ENCODE measurements at regions not wholly inside any gene's neighbourhood (a gene's known extent, or its start where the extent isn't known, plus 50 kb on each side); places are given as distances from the start of the nearest gene placed in this dataset.
"Not testable (repeated sequence)": the region's sequence is repeated elsewhere in the genome, so short reads cannot be mapped to it uniquely, and the experiment has no call there.

DNA sequence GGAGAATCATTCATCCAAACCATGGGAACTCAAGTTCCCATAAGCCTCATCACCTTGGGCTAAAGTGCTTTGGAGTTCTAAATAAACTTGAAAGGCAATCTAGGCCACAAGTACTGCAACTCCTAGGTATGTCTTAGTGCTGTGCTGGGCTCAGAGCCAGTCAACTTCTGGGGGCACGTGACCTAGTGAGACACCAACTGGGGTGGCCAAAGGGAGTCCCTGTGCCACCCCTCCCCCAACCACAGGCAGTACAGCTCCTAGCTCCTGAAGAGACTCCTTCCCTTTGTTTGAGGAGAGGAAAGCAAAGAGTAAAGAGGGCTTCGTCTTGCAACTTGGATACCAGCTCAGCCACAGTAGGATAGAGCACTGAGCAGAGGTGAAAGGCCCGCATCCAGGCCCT is 154.2 kb upstream of the IL1RAPL2 start:
- H3K36me3 ChIP-seq (ENCODE audit: control insufficient read depth in 1 of 2, insufficient read depth in 2 of 2, low read length in 2 of 2) = no peaks in the 10 kb centered on the region
- H3K9ac ChIP-seq (ENCODE audit: low read depth in 1 of 2, low read length in 2 of 2) = no peak overlapping the region
- H3K27me3 ChIP-seq (ENCODE audit: control insufficient read depth in 1 of 2, insufficient read depth in 2 of 2, low read length in 2 of 2) = no peaks in the 10 kb centered on the region
- no peak overlapping the region for H3K27ac ChIP-seq (ENCODE audit: low read depth, low read length)
- no peak overlapping the region for H3K4me3 ChIP-seq (ENCODE audit: low read depth in 1 of 2, low read length in 2 of 2)
- no peaks in the 10 kb centered on the region for H3K9me3 ChIP-seq (ENCODE audit: control insufficient read depth in 1 of 2, low read length in 2 of 2)
- no peaks in the 10 kb centered on the region for H3K4me1 ChIP-seq (ENCODE audit: control insufficient read depth in 1 of 2, insufficient read depth in 2 of 2, low read length in 2 of 2)

DNA sequence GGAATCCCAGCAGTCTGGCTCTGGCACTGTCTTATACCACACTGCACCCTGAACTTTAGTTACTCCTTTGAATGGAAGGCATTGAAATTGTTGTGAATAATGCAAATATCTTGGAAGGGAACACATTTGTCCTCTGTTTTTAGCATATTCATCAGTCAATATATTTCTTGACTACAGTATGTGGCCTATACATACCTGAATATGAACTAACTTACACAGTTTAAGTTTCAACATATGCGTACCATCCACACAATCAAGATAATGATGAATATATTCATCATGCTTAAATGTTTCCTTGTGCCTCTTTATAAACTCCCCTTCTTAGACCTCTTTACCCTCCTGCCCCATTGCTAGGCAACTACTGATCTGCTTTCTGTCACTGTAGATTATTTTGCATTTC is 145.7 kb upstream of the ESX1 start:
- Histone ChIP-seq H3K9me3 (ENCODE audit: control insufficient read depth in 1 of 2, low read length in 2 of 2) (no peaks in the 10 kb centered on the region), H3K4me1 (ENCODE audit: control insufficient read depth in 1 of 2, insufficient read depth in 2 of 2, low read length in 2 of 2) (no peaks in the 10 kb centered on the region), H3K27ac (ENCODE audit: low read depth, low read length) (no peak overlapping the region), H3K4me3 (ENCODE audit: low read depth in 1 of 2, low read length in 2 of 2) (no peak overlapping the region), H3K9ac (ENCODE audit: low read depth in 1 of 2, low read length in 2 of 2) (no peak overlapping the region), H3K36me3 (ENCODE audit: control insufficient read depth in 1 of 2, insufficient read depth in 2 of 2, low read length in 2 of 2) (no peaks in the 10 kb centered on the region), H3K27me3 (ENCODE audit: control insufficient read depth in 1 of 2, insufficient read depth in 2 of 2, low read length in 2 of 2) (no peaks in the 10 kb centered on the region)

DNA sequence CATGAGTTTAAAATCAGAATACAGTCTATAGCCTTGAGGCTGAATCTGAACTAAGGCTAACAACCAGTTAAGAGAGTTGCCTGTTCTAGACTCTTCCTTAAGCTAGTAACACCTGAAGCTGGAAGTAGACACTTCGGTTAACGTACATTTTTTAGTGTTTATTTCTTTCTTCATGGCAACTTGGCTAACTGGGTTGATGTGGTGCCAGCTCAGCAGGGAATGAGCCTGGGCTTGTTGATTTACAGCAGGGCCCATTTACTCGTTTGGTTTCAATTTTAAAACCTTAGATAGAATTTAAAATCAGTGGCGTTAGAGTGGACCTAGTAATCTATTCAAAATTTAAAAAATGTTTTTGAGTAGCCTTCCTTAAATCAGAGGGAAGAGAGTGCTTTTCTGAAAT is 137.6 kb upstream of the ESX1 start:
- Histone ChIP-seq H3K27ac (ENCODE audit: low read depth, low read length) (no peak overlapping the region), H3K36me3 (ENCODE audit: control insufficient read depth in 1 of 2, insufficient read depth in 2 of 2, low read length in 2 of 2) (no peaks in the 10 kb centered on the region), H3K9ac (ENCODE audit: low read depth in 1 of 2, low read length in 2 of 2) (no peak overlapping the region), H3K9me3 (ENCODE audit: control insufficient read depth in 1 of 2, low read length in 2 of 2) (no peaks in the 10 kb centered on the region), H3K27me3 (ENCODE audit: control insufficient read depth in 1 of 2, insufficient read depth in 2 of 2, low read length in 2 of 2) (no peaks in the 10 kb centered on the region), H3K4me1 (ENCODE audit: control insufficient read depth in 1 of 2, insufficient read depth in 2 of 2, low read length in 2 of 2) (no peaks in the 10 kb centered on the region), H3K4me3 (ENCODE audit: low read depth in 1 of 2, low read length in 2 of 2) (no peak overlapping the region)

DNA sequence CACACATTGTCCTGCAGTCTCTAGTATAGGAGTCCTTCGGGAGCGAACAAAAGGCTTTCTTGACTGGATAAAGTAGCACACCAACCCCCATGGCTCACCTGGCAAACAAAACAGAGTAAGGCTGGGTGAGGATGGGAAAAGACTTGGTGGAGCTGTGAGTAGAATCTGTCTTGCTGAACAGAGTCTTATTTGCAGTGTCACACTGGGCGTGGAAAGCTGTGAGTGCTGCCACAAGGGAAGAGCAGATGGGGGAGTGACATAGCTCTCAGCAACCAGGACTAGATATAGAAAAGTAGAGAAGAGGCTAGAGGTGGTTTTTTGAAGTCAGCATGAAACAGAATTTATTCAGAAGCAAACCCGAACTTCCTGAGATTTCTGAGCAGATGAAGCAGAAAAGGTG is 137.2 kb upstream of the ESX1 start:
- H3K27ac ChIP-seq (ENCODE audit: low read depth, low read length) = no peak overlapping the region
- no peaks in the 10 kb centered on the region for H3K36me3 ChIP-seq (ENCODE audit: control insufficient read depth in 1 of 2, insufficient read depth in 2 of 2, low read length in 2 of 2)
- H3K9me3 ChIP-seq (ENCODE audit: control insufficient read depth in 1 of 2, low read length in 2 of 2) = no peaks in the 10 kb centered on the region
- no peak overlapping the region for H3K4me3 ChIP-seq (ENCODE audit: low read depth in 1 of 2, low read length in 2 of 2)
- no peak overlapping the region for H3K9ac ChIP-seq (ENCODE audit: low read depth in 1 of 2, low read length in 2 of 2)
- no peaks in the 10 kb centered on the region for H3K4me1 ChIP-seq (ENCODE audit: control insufficient read depth in 1 of 2, insufficient read depth in 2 of 2, low read length in 2 of 2)
- H3K27me3 ChIP-seq (ENCODE audit: control insufficient read depth in 1 of 2, insufficient read depth in 2 of 2, low read length in 2 of 2) = no peaks in the 10 kb centered on the region

DNA sequence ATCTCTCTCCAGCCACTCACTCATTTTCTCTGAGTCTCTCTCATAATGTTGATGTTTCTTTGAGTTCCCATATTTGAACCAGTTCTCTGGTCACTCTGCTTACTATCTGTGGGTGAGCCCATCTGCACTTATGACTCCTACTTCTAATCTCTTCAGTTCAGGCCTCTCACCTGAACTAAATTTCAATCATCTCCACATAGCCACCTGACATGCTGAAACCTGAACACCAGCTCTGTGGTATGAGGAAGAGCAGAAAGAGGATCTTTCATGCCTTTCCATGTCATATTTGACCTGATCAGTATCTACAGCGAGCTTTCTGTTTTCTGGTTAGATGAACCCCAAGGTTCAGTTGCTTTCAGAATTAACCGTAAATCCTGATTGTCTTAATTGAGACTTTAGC is 122.2 kb upstream of the ESX1 start:
- no peaks in the 10 kb centered on the region for H3K9me3 ChIP-seq (ENCODE audit: control insufficient read depth in 1 of 2, low read length in 2 of 2)
- no peaks in the 10 kb centered on the region for H3K4me1 ChIP-seq (ENCODE audit: control insufficient read depth in 1 of 2, insufficient read depth in 2 of 2, low read length in 2 of 2)
- H3K27ac ChIP-seq (ENCODE audit: low read depth, low read length) = no peak overlapping the region
- H3K27me3 ChIP-seq (ENCODE audit: control insufficient read depth in 1 of 2, insufficient read depth in 2 of 2, low read length in 2 of 2) = no peaks in the 10 kb centered on the region
- no peak overlapping the region for H3K9ac ChIP-seq (ENCODE audit: low read depth in 1 of 2, low read length in 2 of 2)
- no peak overlapping the region for H3K4me3 ChIP-seq (ENCODE audit: low read depth in 1 of 2, low read length in 2 of 2)
- no peaks in the 10 kb centered on the region for H3K36me3 ChIP-seq (ENCODE audit: control insufficient read depth in 1 of 2, insufficient read depth in 2 of 2, low read length in 2 of 2)

DNA sequence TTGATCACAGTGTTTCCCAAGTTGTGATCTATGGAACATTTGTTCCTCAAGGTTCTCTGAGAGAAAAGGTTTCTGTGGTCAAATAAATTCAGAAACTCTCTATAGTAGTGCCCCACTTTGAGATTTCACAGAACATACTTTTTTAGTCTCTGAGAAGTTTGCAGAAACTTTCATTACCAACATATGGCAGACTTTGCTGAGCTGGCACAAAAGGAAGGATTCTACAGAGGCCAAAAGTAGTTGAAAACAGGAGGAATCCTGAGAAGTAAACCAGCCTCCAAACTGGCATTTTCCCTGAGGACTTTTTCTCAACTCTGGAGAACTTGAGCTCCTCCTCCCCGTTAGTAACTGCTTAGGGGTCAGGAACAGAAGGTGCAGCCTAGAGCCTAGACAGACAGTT is 117.8 kb upstream of the ESX1 start:
- Histone ChIP-seq H3K36me3 (ENCODE audit: control insufficient read depth in 1 of 2, insufficient read depth in 2 of 2, low read length in 2 of 2) (no peaks in the 10 kb centered on the region), H3K4me3 (ENCODE audit: low read depth in 1 of 2, low read length in 2 of 2) (no peak overlapping the region)

DNA sequence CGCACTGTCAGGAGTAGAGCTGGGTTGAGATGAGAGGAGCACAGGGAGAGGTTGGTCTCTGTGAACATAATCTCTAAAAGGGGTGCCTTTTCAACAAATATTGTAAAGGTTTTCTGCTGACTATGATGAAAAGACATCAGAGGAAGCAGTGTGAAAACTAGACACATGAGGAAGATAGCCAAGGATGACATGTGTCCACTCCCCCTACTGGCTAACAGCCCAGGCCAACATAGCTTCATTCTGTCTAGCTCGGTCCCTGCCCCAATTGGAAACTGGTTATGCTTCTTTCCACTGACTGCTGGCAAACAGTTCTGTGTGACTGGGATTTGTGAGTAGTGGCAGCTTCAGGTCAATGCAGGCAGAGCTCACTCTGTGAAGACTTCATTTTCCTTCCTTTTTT is 115.4 kb upstream of the ESX1 start:
- Histone ChIP-seq H3K27me3 (ENCODE audit: control insufficient read depth in 1 of 2, insufficient read depth in 2 of 2, low read length in 2 of 2) (no peaks in the 10 kb centered on the region), H3K9ac (ENCODE audit: low read depth in 1 of 2, low read length in 2 of 2) (no peak overlapping the region), H3K9me3 (ENCODE audit: control insufficient read depth in 1 of 2, low read length in 2 of 2) (no peaks in the 10 kb centered on the region), H3K36me3 (ENCODE audit: control insufficient read depth in 1 of 2, insufficient read depth in 2 of 2, low read length in 2 of 2) (no peaks in the 10 kb centered on the region), H3K4me1 (ENCODE audit: control insufficient read depth in 1 of 2, insufficient read depth in 2 of 2, low read length in 2 of 2) (no peaks in the 10 kb centered on the region), H3K4me3 (ENCODE audit: low read depth in 1 of 2, low read length in 2 of 2) (no peak overlapping the region), H3K27ac (ENCODE audit: low read depth, low read length) (no peak overlapping the region)

More for the DNA sequence above, 117.8 kb upstream of the ESX1 start:
- no peaks in the 10 kb centered on the region for H3K4me1 ChIP-seq (ENCODE audit: control insufficient read depth in 1 of 2, insufficient read depth in 2 of 2, low read length in 2 of 2)
- H3K27me3 ChIP-seq (ENCODE audit: control insufficient read depth in 1 of 2, insufficient read depth in 2 of 2, low read length in 2 of 2) = no peaks in the 10 kb centered on the region
- H3K9ac ChIP-seq (ENCODE audit: low read depth in 1 of 2, low read length in 2 of 2) = no peak overlapping the region
- H3K9me3 ChIP-seq (ENCODE audit: control insufficient read depth in 1 of 2, low read length in 2 of 2) = no peaks in the 10 kb centered on the region
- no peak overlapping the region for H3K27ac ChIP-seq (ENCODE audit: low read depth, low read length)

DNA sequence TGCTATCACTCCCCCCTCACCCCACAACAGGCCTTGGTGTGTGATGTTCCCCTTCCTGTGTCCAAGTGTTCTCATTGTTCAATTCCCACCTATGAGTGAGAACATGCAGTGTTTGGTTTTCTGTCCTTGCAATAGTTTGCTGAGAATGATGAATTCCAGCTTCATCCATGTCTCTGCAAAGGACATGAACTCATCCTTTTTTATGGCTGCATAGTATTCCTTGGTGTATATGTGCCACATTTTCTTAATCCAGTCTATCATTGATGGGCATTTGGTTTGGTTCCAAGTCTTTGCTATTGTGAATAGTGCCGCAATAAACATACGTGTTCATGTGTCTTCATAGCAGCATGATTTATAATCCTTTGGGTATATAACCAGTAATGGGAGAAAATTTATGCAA is 106.0 kb upstream of the ESX1 start:
- H3K9me3 ChIP-seq (ENCODE audit: control insufficient read depth in 1 of 2, low read length in 2 of 2); H3K4me1 ChIP-seq (ENCODE audit: control insufficient read depth in 1 of 2, insufficient read depth in 2 of 2, low read length in 2 of 2); H3K36me3 ChIP-seq (ENCODE audit: control insufficient read depth in 1 of 2, insufficient read depth in 2 of 2, low read length in 2 of 2); H3K27ac ChIP-seq (ENCODE audit: low read depth, low read length); H3K4me3 ChIP-seq (ENCODE audit: low read depth in 1 of 2, low read length in 2 of 2); H3K9ac ChIP-seq (ENCODE audit: low read depth in 1 of 2, low read length in 2 of 2); H3K27me3 ChIP-seq (ENCODE audit: control insufficient read depth in 1 of 2, insufficient read depth in 2 of 2, low read length in 2 of 2): not testable (repeated sequence)

DNA sequence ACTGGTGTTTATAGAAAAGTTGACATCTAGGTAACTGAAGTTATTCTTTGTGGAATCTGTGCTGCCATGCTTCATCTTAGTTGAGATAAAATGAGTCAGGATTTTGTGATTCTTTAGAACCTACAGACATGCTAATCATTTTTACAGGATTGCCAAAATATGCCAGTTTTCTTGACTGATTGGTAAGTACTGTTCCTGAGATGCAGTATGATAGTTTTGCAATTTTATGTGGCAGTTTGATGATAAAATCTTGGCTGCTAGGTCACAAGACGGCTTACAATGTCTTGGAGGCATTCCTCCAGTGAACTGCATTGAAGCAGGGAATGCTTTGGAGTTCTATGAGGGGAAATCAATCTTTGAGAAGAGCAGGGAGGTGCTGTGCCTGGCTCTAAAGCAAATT is 104.4 kb upstream of the ESX1 start:
- Histone ChIP-seq H3K27me3 (ENCODE audit: control insufficient read depth in 1 of 2, insufficient read depth in 2 of 2, low read length in 2 of 2) (no peaks in the 10 kb centered on the region), H3K4me1 (ENCODE audit: control insufficient read depth in 1 of 2, insufficient read depth in 2 of 2, low read length in 2 of 2) (no peaks in the 10 kb centered on the region), H3K27ac (ENCODE audit: low read depth, low read length) (no peak overlapping the region), H3K4me3 (ENCODE audit: low read depth in 1 of 2, low read length in 2 of 2) (no peak overlapping the region), H3K36me3 (ENCODE audit: control insufficient read depth in 1 of 2, insufficient read depth in 2 of 2, low read length in 2 of 2) (no peaks in the 10 kb centered on the region), H3K9ac (ENCODE audit: low read depth in 1 of 2, low read length in 2 of 2) (no peak overlapping the region), H3K9me3 (ENCODE audit: control insufficient read depth in 1 of 2, low read length in 2 of 2) (no peaks in the 10 kb centered on the region)

DNA sequence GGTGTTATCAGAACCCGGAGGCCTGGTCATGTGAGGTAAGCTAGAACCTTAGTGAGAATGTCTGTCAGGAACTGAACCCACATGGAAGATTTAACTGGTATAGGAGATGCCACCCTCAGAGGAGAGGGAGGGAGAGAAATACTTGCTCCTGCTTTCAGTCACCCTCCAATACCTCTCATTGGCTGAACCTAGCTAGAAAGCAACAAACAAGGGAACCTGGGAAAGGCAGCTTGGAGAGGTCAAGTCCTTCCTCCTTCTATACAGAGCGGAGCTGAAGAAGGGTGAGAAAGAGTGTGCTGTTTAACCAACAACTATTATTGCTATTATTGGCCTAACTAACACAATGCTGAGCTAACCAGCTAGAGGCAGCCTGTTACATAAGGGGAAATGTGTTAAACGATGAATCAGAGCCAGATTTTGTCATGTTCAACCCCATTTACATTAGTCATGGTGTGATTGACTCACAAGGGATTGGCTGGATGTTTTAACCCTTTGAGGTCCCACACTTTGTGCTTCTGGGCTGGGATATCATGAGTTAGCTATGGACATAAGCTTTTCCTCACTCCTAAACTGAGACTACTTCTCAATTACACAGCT is 96.5 kb upstream of the ESX1 start:
- no peaks in the 10 kb centered on the region for H3K27me3 ChIP-seq (ENCODE audit: control insufficient read depth in 1 of 2, insufficient read depth in 2 of 2, low read length in 2 of 2)
- no peak overlapping the region for H3K9ac ChIP-seq (ENCODE audit: low read depth in 1 of 2, low read length in 2 of 2)
- H3K27ac ChIP-seq (ENCODE audit: low read depth, low read length) = no peak overlapping the region
- no peak overlapping the region for H3K4me3 ChIP-seq (ENCODE audit: low read depth in 1 of 2, low read length in 2 of 2)
- no peaks in the 10 kb centered on the region for H3K9me3 ChIP-seq (ENCODE audit: control insufficient read depth in 1 of 2, low read length in 2 of 2)
- no peaks in the 10 kb centered on the region for H3K36me3 ChIP-seq (ENCODE audit: control insufficient read depth in 1 of 2, insufficient read depth in 2 of 2, low read length in 2 of 2)
- no peaks in the 10 kb centered on the region for H3K4me1 ChIP-seq (ENCODE audit: control insufficient read depth in 1 of 2, insufficient read depth in 2 of 2, low read length in 2 of 2)

DNA sequence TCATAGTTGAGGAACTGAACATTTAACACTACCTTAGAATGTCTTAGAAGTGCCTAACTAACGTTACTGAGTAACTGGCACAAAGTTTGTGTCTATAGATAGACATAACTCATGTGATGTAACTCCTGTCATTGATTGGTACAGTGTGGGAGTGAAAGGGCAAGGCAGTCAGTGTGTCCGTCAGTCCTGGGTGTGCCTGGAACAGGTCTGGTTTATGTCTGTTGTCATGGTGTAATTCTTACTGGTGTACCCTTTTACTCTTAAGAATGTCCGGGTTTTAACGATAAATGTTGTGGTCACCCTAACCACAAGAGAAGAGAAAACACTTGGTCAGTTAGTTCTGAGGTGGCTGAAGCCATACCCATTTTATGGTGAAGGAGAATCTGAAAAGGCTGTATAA is 93.1 kb upstream of the ESX1 start:
- H3K27me3 ChIP-seq (ENCODE audit: control insufficient read depth in 1 of 2, insufficient read depth in 2 of 2, low read length in 2 of 2) = no peaks in the 10 kb centered on the region
- no peaks in the 10 kb centered on the region for H3K9me3 ChIP-seq (ENCODE audit: control insufficient read depth in 1 of 2, low read length in 2 of 2)

More for the DNA sequence above, 93.1 kb upstream of the ESX1 start:
- Histone ChIP-seq H3K27ac (ENCODE audit: low read depth, low read length) (no peak overlapping the region), H3K9ac (ENCODE audit: low read depth in 1 of 2, low read length in 2 of 2) (no peak overlapping the region), H3K4me3 (ENCODE audit: low read depth in 1 of 2, low read length in 2 of 2) (no peak overlapping the region), H3K4me1 (ENCODE audit: control insufficient read depth in 1 of 2, insufficient read depth in 2 of 2, low read length in 2 of 2) (no peaks in the 10 kb centered on the region), H3K36me3 (ENCODE audit: control insufficient read depth in 1 of 2, insufficient read depth in 2 of 2, low read length in 2 of 2) (no peaks in the 10 kb centered on the region)

Measured in duodenal mucosa (tissue), 2 donors.